GM23248 (cell line): ENCODE measurements at regions not wholly inside any gene's neighbourhood (a gene's known extent, or its start where the extent isn't known, plus 50 kb on each side); places are given as distances from the start of the nearest gene placed in this dataset.

Experiments used
- DNase-seq: peaks from one replicate; pipeline ENCODE4 v3.0.0-alpha.2; 2015
- H2AFZ ChIP-seq: fragments of 200-600 bp; sonication (generic); 2 replicates; pipeline ENCODE4 v1.6.1; 2016; ENCODE audit warnings: antibody characterized with exemption
- H3F3A ChIP-seq: fragments of 200-600 bp; sonication (generic); 2 replicates; pipeline ENCODE4 v1.6.1; 2016; ENCODE audit warnings: mild to moderate bottlenecking, antibody characterized with exemption, mixed run types; ENCODE audit not compliant: insufficient read depth
- H3K27ac ChIP-seq: fragments of 200-600 bp; sonication (generic); 2 replicates; pipeline ENCODE4 v1.5.1; 2016; ENCODE audit warnings: mild to moderate bottlenecking
- H3K27me3 ChIP-seq: fragments of 200-600 bp; sonication (generic); replicated peaks from 2 replicates; pipeline ENCODE4 v1.6.1; 2016; ENCODE audit warnings: mild to moderate bottlenecking; ENCODE audit not compliant: insufficient read depth
- H3K36me3 ChIP-seq: fragments of 200-600 bp; sonication (generic); 2 replicates; pipeline ENCODE4 v1.6.1; 2016; ENCODE audit warnings: low read depth, mild to moderate bottlenecking
- H3K4me1 ChIP-seq: fragments of 200-600 bp; sonication (generic); 2 replicates; pipeline ENCODE4 v1.6.1; 2016; ENCODE audit warnings: mild to moderate bottlenecking; ENCODE audit not compliant: insufficient read depth
- H3K4me2 ChIP-seq: fragments of 200-600 bp; sonication (generic); one replicate; pipeline ENCODE4 v1.6.1; 2016; ENCODE audit warnings: mild to moderate bottlenecking; ENCODE audit not compliant: unreplicated experiment
- H3K4me3 ChIP-seq: fragments of 200-600 bp; sonication (generic); 2 replicates; pipeline ENCODE4 v1.5.1; 2016; ENCODE audit warnings: mild to moderate bottlenecking
- H3K79me2 ChIP-seq: fragments of 200-600 bp; sonication (generic); 2 replicates; pipeline ENCODE4 v1.6.1; 2016; ENCODE audit warnings: mild to moderate bottlenecking; ENCODE audit not compliant: insufficient read depth
- H3K9ac ChIP-seq: fragments of 200-600 bp; sonication (generic); 2 replicates; pipeline ENCODE4 v1.6.1; 2016; ENCODE audit warnings: mild to moderate bottlenecking
- H3K9me2 ChIP-seq: fragments of 200-600 bp; sonication (generic); 2 replicates; pipeline ENCODE4 v1.6.1; 2016; ENCODE audit warnings: mixed run types, mild to moderate bottlenecking, moderate library complexity; ENCODE audit not compliant: insufficient read depth
- H3K9me3 ChIP-seq: fragments of 200-600 bp; sonication (generic); one replicate; pipeline ENCODE4 v1.6.1; 2017; ENCODE audit warnings: low read depth
- H4K20me1 ChIP-seq: fragments of 200-600 bp; sonication (generic); 2 replicates; pipeline ENCODE4 v1.6.0; 2016; ENCODE audit not compliant: insufficient read depth
- EZH2 ChIP-seq: fragments of 200-600 bp; sonication (generic); IDR thresholded peaks from 2 replicates; pipeline ENCODE4 v1.6.1; 2018; ENCODE audit warnings: antibody characterized with exemption, mild to moderate bottlenecking; ENCODE audit not compliant: insufficient read depth, poor library complexity, severe bottlenecking
- EZH2phosphoT487 ChIP-seq: fragments of 200-600 bp; sonication (generic); IDR thresholded peaks from 2 replicates; pipeline ENCODE4 v1.6.1; 2018; ENCODE audit warnings: antibody characterized with exemption, moderate library complexity, mild to moderate bottlenecking, low read depth; ENCODE audit not compliant: insufficient read depth
- WGBS, 2 experiments: methylation state at CpG; one replicate each; pipeline ENCODE4 v1.1.6; 2015 to 2017; ENCODE audit warnings: low lambda C conversion rate in 2 of 2, low coverage in 1 of 2; ENCODE audit errors: missing lambda C conversion rate in 2 of 2; 5-methylcytosine and 5-hydroxymethylcytosine counted together
- in situ Hi-C: fragments of 300-500 bp; cut with MboI; formaldehyde crosslinking; loops from 2 replicates; pipeline ENCODE4 v1.15.0; 2020

GRCh38 chr7:9201928-9202327, 768.5 kb downstream of the NXPH1 start:
- in situ Hi-C loops, result no loop called here
- Histone ChIP-seq H4K20me1 (no peaks in the 10 kb centered on the region), H3K27me3 (no peaks in the 10 kb centered on the region), H3K9me2 (no peaks in the 10 kb centered on the region), H3K36me3 (no peaks in the 10 kb centered on the region), H3F3A (no peaks in the 10 kb centered on the region), H3K4me2 (no peak overlapping the region), H3K9ac (no peak overlapping the region), H3K27ac (no peak overlapping the region), H3K4me3 (no peak overlapping the region), H2AFZ (no peak overlapping the region), H3K9me3 (peaks cover 7% of the 10 kb centered on the region), H3K4me1 (no peaks in the 10 kb centered on the region), H3K79me2 (no peaks in the 10 kb centered on the region)
- WGBS, 2 experiments, result 10 to 24% methylated on average over 2 of the region's 2 CpGs
- TF ChIP-seq EZH2, result no peak
- no peak for TF ChIP-seq EZH2phosphoT487
- no peak for DNase-seq

- no peaks in the 10 kb centered on the region for H3K9me2 ChIP-seq
- no peak overlapping the region for H2AFZ ChIP-seq
- H3K9me3 ChIP-seq, result no peaks in the 10 kb centered on the region
- no peak overlapping the region for H3K4me2 ChIP-seq
- no peaks in the 10 kb centered on the region for H3K27me3 ChIP-seq
- DNase-seq, result no peak
- WGBS, 2 experiments, result 8 to 14% methylated on average over 1 of the region's 1 CpG
- no peaks in the 10 kb centered on the region for H3F3A ChIP-seq
- no peaks in the 10 kb centered on the region for H3K36me3 ChIP-seq
- no peaks in the 10 kb centered on the region for H4K20me1 ChIP-seq
- no peak overlapping the region for H3K9ac ChIP-seq
- no peak overlapping the region for H3K4me3 ChIP-seq
- no peak overlapping the region for H3K27ac ChIP-seq
- in situ Hi-C loops, result no loop called here
- H3K4me1 ChIP-seq, result no peaks in the 10 kb centered on the region
- H3K79me2 ChIP-seq, result no peaks in the 10 kb centered on the region
- TF ChIP-seq EZH2phosphoT487, result no peak
- TF ChIP-seq EZH2, result no peak
These were observed 771.2 kb downstream of the NXPH1 start for GRCh38 chr7:9204571-9204970.

- no peak for TF ChIP-seq EZH2
- no peak for TF ChIP-seq EZH2phosphoT487
- in situ Hi-C loops, result no loop called here
These were observed 776.7 kb downstream of the NXPH1 start for GRCh38 chr7:9210114-9210513.

GRCh38 chr7:9217204-9217603, 783.8 kb downstream of the NXPH1 start:
- TF ChIP-seq EZH2phosphoT487 (no peak), EZH2 (no peak)
- Histone ChIP-seq H4K20me1 (no peaks in the 10 kb centered on the region), H3K27ac (no peak overlapping the region), H3K4me1 (no peaks in the 10 kb centered on the region), H3K4me2 (no peak overlapping the region), H3K27me3 (no peaks in the 10 kb centered on the region), H3K9me2 (no peaks in the 10 kb centered on the region), H3F3A (no peaks in the 10 kb centered on the region), H3K4me3 (no peak overlapping the region), H3K36me3 (no peaks in the 10 kb centered on the region), H2AFZ (no peak overlapping the region), H3K9me3 (no peaks in the 10 kb centered on the region), H3K79me2 (no peaks in the 10 kb centered on the region), H3K9ac (no peak overlapping the region)
- no peak for DNase-seq
- WGBS, 2 experiments, result 18 to 21% methylated on average over 1 of the region's 1 CpG
- in situ Hi-C loops, result no loop called here

More at GRCh38 chr7:9210114-9210513, 776.7 kb downstream of the NXPH1 start:
- H3K36me3 ChIP-seq, result no peaks in the 10 kb centered on the region
- no peak overlapping the region for H3K4me3 ChIP-seq
- H3K27me3 ChIP-seq, result no peaks in the 10 kb centered on the region
- H4K20me1 ChIP-seq, result no peaks in the 10 kb centered on the region
- no peaks in the 10 kb centered on the region for H3K9me2 ChIP-seq
- no peak overlapping the region for H2AFZ ChIP-seq
- 14 to 17% methylated on average over 3 of the region's 3 CpGs for WGBS, 2 experiments
- no peak overlapping the region for H3K27ac ChIP-seq
- no peak overlapping the region for H3K4me2 ChIP-seq
- H3K9me3 ChIP-seq, result no peaks in the 10 kb centered on the region
- no peaks in the 10 kb centered on the region for H3F3A ChIP-seq
- no peaks in the 10 kb centered on the region for H3K4me1 ChIP-seq
- H3K79me2 ChIP-seq, result no peaks in the 10 kb centered on the region
- H3K9ac ChIP-seq, result no peak overlapping the region
- DNase-seq, result no peak

- H4K20me1 ChIP-seq, result no peaks in the 10 kb centered on the region
- no peak for DNase-seq
- no peaks in the 10 kb centered on the region for H3K36me3 ChIP-seq
- H3K9me2 ChIP-seq, result no peaks in the 10 kb centered on the region
- H2AFZ ChIP-seq, result no peak overlapping the region
- no peaks in the 10 kb centered on the region for H3K27me3 ChIP-seq
- H3K4me2 ChIP-seq, result no peak overlapping the region
- peaks cover 4% of the 10 kb centered on the region for H3K9me3 ChIP-seq
- H3K4me3 ChIP-seq, result no peak overlapping the region
- WGBS, 2 experiments, result 26 to 32% methylated on average over 4 of the region's 4 CpGs
- H3K4me1 ChIP-seq, result no peaks in the 10 kb centered on the region
- TF ChIP-seq EZH2phosphoT487 (no peak), EZH2 (no peak)
- H3K9ac ChIP-seq, result no peak overlapping the region
- in situ Hi-C loops, result no loop called here
- H3K27ac ChIP-seq, result no peak overlapping the region
- H3F3A ChIP-seq, result no peaks in the 10 kb centered on the region
- no peaks in the 10 kb centered on the region for H3K79me2 ChIP-seq
These were observed 793.1 kb downstream of the NXPH1 start for GRCh38 chr7:9226500-9226899.
